Neural progenitor cell (in vitro differentiated cells): ENCODE measurements at regions not wholly inside any gene's neighbourhood (a gene's known extent, or its start where the extent isn't known, plus 50 kb on each side); places are given as distances from the start of the nearest gene placed in this dataset.
"Not testable (repeated sequence)": the region's sequence is repeated elsewhere in the genome, so short reads cannot be mapped to it uniquely, and the experiment has no call there.

ENCODE experiments used
- CTCF ChIP-seq: fragments of 200-600 bp; sonication (generic); IDR thresholded peaks from 2 replicates; pipeline ENCODE4 v1.5.1; 2017; ENCODE audit warnings: antibody characterized with exemption, mild to moderate bottlenecking
- EZH2 ChIP-seq: fragments of 200-600 bp; sonication (generic); IDR thresholded peaks from 2 replicates; pipeline ENCODE4 v1.6.1; 2017; ENCODE audit warnings: antibody characterized with exemption, mild to moderate bottlenecking, moderate library complexity
- EZH2phosphoT487 ChIP-seq: fragments of 200-600 bp; sonication (generic); IDR thresholded peaks from 2 replicates; pipeline ENCODE4 v1.6.1; 2017; ENCODE audit warnings: antibody characterized with exemption

GRCh38 chr12:9308163-9308562 lies 100.0 kb upstream of the PZP start:
- TF ChIP-seq CTCF, EZH2, EZH2phosphoT487: not testable (repeated sequence)
